OCI-LY1 (cell line): ENCODE measurements at regions not wholly inside any gene's neighbourhood (a gene's known extent, or its start where the extent isn't known, plus 50 kb on each side); places are given as distances from the start of the nearest gene placed in this dataset.

Experiments used
- CTCF ChIP-seq: fragments of 200-600 bp; sonication (generic), shearing (Covaris generic); IDR thresholded peaks from 2 replicates; pipeline ENCODE4 v1.5.1; 2017; ENCODE audit warnings: mild to moderate bottlenecking, antibody characterized with exemption, low read length, moderate library complexity, mixed read lengths
- EZH2 ChIP-seq: fragments of 200-600 bp; sonication (generic), shearing (Covaris generic); IDR thresholded peaks from 2 replicates; pipeline ENCODE4 v1.8.0; 2017; ENCODE audit warnings: borderline replicate concordance, mixed run types, mild to moderate bottlenecking, antibody characterized with exemption, low read length, moderate library complexity, mixed read lengths

- no peak for TF ChIP-seq CTCF
- no peak for TF ChIP-seq EZH2
Measured at GRCh38 chr1:232385221-232385620, 244.7 kb downstream of the SIPA1L2 start.
